ENCODE measurements at regions not wholly inside any gene's neighbourhood (a gene's known extent, or its start where the extent isn't known, plus 50 kb on each side); places are given as distances from the start of the nearest gene placed in this dataset.

DNA sequence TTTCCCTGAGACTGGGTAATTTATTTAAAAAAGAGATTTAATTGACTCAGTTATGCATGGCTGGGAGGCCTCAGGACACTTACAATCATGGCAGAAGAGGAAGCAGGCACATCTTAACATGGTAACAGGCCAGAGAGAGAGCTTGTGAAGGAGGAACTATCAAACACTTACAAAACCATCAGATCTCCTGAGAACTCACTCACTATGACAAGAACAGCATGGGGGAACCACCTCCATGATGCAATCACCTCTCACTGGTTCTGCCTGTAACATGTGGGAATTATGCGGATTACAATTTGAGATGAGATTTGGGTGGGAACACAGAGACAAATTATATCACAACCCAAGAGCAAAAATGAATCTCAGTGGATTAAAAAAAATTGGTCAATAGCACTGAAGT, 416.0 kb upstream of the TMCO5A start:
- no peaks in the 10 kb centered on the region for H3K4me1 Mint-ChIP-seq (ENCODE audit: low read depth in 2 of 2)
- ATAC-seq (no peak), DNase-seq (ENCODE audit: low spot score) (no peak)
- H3K4me3 Mint-ChIP-seq = no peak overlapping the region
- H3K36me3 Mint-ChIP-seq = no peaks in the 10 kb centered on the region
- no peak overlapping the region for H3K27ac Mint-ChIP-seq
- peaks cover 22% of the 10 kb centered on the region for H3K9me3 Mint-ChIP-seq
- no peaks in the 10 kb centered on the region for H3K27me3 Mint-ChIP-seq

DNA sequence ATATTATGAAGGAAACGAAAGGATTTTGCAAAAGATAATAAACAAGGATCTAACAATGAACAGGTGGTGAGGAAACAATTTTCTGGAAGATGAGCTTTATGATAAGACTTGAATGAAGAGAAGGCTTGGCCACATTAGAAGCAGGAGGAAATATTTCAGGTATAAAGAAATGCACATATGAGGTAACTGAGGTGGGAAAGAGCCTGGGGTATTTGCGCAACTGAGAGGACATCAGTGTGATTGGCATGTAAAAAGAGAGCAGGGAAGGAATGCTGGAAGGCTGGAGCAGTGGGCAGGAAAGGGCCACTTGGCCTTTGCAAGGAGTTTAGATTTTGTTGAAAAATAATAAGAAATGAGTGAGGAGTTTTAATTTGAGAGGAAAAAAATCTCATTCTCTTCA, 414.4 kb upstream of the TMCO5A start:
- Mint-ChIP-seq H3K4me1 (ENCODE audit: low read depth in 2 of 2) (no peaks in the 10 kb centered on the region), H3K9me3 (peaks cover 27% of the 10 kb centered on the region), H3K27me3 (no peaks in the 10 kb centered on the region), H3K4me3 (no peak overlapping the region), H3K27ac (no peak overlapping the region), H3K36me3 (no peaks in the 10 kb centered on the region)
- DNase-seq (ENCODE audit: low spot score) (no peak), ATAC-seq (no peak)

DNA sequence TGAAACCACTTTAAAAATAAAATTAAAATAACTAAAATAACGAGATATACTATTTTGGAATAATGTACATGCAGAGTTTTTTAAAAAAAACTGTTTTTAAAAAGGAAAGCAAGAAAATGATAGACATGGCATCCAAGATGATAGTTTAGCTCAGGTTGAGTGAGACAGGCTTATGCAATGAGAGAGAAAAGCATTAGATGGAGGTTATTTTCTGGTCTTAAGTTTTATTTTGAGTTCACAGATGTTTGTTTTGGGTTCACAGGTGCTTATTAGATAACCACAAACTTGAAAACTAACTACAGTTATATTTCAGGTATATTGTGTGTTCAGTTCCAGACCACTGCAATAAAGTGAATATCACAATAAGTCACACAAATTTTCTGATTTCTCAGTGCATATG, 413.6 kb upstream of the TMCO5A start:
- no peaks in the 10 kb centered on the region for H3K4me1 Mint-ChIP-seq (ENCODE audit: low read depth in 2 of 2)
- no peak overlapping the region for H3K27ac Mint-ChIP-seq
- H3K27me3 Mint-ChIP-seq = no peaks in the 10 kb centered on the region
- no peak for ATAC-seq
- no peak for DNase-seq (ENCODE audit: low spot score)
- no peak overlapping the region for H3K4me3 Mint-ChIP-seq
- no peaks in the 10 kb centered on the region for H3K36me3 Mint-ChIP-seq
- peaks cover 28% of the 10 kb centered on the region for H3K9me3 Mint-ChIP-seq

DNA sequence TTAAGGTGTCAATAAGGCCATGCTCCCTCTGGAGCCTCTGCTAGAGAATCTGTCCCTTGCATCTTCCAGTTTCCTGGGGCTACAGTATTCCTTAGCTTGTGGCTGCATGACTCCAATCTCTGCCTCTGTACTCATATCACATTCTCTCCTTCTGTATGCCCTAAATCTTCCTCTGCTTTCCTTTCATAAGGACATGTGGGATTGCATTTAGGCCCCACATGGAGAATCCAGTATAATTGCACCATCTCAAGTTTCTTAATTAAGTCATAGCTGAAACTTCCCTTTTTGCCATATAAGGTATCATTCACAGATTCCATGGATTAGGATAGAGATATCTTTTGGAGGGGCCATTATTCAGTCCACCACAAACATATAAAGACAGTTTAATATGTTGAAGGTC, 409.8 kb upstream of the TMCO5A start:
- Mint-ChIP-seq H3K27me3 (no peaks in the 10 kb centered on the region), H3K4me3 (no peak overlapping the region), H3K9me3 (peaks cover 22% of the 10 kb centered on the region), H3K36me3 (no peaks in the 10 kb centered on the region), H3K27ac (no peak overlapping the region), H3K4me1 (ENCODE audit: low read depth in 2 of 2) (no peaks in the 10 kb centered on the region)
- no peak for ATAC-seq
- DNase-seq (ENCODE audit: low spot score) = no peak

DNA sequence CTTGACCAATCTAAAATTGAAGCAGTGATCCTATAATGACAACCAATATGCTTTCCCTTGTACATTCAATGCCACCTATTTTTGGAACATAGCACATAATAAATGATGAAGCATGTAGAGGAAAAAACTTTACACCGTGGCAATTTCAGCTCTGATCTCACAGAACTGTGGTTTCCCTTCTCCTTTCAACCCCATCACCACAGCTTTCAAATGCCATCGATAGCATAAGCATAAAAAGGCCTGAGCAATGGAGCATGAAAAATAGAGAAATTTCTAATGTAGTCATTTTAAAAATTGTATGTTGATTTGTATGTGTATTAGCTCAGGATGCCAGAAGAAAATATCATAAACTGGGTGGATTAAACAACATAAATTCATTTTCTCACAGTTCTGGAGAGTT, 406.0 kb upstream of the TMCO5A start:
- Mint-ChIP-seq H3K27ac (no peak overlapping the region), H3K4me1 (ENCODE audit: low read depth in 2 of 2) (no peaks in the 10 kb centered on the region), H3K4me3 (no peak overlapping the region), H3K36me3 (peaks cover 6% of the 10 kb centered on the region), H3K9me3 (peaks cover 17% of the 10 kb centered on the region), H3K27me3 (no peaks in the 10 kb centered on the region)
- DNase-seq (ENCODE audit: low spot score) (no peak), ATAC-seq (no peak)

DNA sequence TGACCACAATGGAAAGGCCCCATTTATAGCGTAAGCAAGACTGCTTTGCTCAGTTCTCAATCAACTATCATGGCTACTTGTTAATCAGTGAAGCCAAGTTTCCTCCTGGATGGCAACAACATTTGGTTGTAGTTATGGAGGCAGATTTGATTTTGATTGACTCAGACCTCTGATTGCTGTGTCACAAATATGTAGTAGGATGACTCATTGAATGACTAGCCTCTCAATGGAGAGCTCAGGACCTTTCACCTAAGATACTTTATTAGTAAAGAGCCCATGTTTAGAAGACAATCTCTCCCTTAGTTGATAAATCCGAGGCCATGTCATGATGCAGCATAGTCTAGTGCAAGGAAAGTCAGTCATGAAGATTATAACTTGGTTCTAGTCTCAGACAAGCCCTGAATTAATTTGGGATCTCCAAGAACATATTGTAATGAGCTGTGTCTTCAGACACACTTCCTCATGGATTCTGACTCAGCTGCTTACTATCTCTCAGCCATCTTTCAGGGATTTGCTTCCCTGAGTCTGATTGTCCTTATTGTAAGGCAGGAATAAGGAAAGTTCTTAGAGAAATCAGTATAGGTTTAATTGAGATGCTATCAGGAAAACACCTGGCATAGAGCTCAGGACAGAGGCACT, 397.4 kb upstream of the TMCO5A start:
- Mint-ChIP-seq H3K27ac (no peak overlapping the region), H3K4me1 (ENCODE audit: low read depth in 2 of 2) (no peaks in the 10 kb centered on the region), H3K9me3 (peaks cover 21% of the 10 kb centered on the region), H3K36me3 (peaks cover 11% of the 10 kb centered on the region), H3K4me3 (no peak overlapping the region), H3K27me3 (no peaks in the 10 kb centered on the region)
- DNase-seq (ENCODE audit: low spot score) = no peak
- ATAC-seq = no peak

DNA sequence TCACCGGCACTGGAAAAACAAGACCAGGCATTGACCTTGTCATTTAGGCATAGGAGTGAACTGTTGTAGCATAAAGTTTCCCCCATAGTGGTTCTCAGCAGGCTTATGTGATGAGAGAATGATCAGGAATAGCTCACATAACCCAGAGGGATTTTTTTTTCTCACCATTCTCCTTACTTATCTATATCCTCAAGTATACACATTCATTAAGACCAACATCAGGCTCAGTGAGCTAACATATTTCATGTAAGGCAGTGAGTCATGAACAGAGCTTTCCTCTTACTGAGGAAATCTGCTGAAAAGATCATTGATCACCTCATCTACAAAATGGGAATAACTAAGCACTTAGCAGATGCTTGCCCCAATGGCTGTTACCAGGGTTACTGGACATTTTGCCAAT, 396.6 kb upstream of the TMCO5A start:
- Mint-ChIP-seq H3K36me3 (peaks cover 8% of the 10 kb centered on the region), H3K4me3 (no peak overlapping the region), H3K27me3 (no peaks in the 10 kb centered on the region), H3K9me3 (peaks cover 17% of the 10 kb centered on the region), H3K4me1 (ENCODE audit: low read depth in 2 of 2) (no peaks in the 10 kb centered on the region), H3K27ac (no peak overlapping the region)
- ATAC-seq (no peak), DNase-seq (ENCODE audit: low spot score) (no peak)

DNA sequence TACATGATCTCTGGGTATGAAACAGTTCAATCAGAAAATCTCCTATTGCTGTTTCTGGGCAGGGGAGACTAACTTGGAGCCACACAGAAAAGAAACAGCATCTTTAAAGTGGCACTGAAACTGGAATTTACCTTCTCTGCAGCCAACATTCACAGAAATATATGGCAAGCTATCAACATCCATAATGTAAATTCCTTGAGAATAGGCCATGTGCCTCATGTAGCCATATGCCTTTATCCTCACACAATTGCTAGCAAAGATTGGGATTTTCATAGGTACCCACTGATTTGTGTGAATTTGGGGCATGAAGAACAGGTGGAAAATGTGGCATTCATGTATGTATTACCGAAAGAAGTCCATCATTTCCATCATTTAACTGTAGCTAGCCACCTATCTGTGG, 386.3 kb upstream of the TMCO5A start:
- no peak for DNase-seq (ENCODE audit: low spot score)
- Mint-ChIP-seq H3K27ac (no peak overlapping the region), H3K4me3 (no peak overlapping the region), H3K27me3 (no peaks in the 10 kb centered on the region), H3K4me1 (ENCODE audit: low read depth in 2 of 2) (no peaks in the 10 kb centered on the region), H3K36me3 (no peaks in the 10 kb centered on the region), H3K9me3 (peaks cover 3% of the 10 kb centered on the region)
- no peak for ATAC-seq

DNA sequence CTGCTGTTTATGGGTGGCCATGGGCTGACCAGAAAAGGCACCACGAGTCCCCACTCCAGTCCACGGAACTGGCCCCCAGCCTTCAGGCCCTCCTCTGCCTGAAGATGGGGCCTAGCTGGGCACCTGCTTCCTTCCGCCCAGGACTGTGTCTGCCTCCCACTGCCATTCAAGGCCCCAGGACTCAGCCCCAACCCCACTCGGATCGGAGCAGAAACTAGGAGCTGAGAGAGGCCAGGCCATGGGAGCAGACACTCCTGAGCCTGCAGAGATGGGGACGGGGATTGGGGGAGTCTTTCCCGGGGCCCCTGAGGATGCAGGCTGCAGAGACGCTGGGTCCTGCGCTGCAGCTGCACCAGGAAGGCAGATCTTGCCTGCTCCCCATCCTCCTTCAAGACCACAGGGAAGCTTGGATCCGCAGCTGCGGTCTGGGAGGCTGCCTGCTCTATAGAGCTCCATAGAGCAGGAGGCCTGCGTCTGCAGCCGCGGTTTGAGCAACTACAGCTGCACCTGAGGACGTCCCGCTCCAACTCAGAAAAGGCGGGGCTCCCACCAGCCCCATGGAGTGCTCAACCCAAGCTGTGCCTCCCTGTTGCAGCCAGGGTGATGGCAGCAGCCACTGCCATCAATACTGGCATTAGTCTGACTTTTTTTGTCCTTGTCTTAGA, 383.9 kb upstream of the TMCO5A start:
- ATAC-seq (no peak), DNase-seq (ENCODE audit: low spot score) (no peak)
- H3K27me3 Mint-ChIP-seq = no peaks in the 10 kb centered on the region
- peaks cover 4% of the 10 kb centered on the region for H3K9me3 Mint-ChIP-seq
- H3K36me3 Mint-ChIP-seq = no peaks in the 10 kb centered on the region
- no peak overlapping the region for H3K27ac Mint-ChIP-seq
- H3K4me3 Mint-ChIP-seq = no peak overlapping the region
- H3K4me1 Mint-ChIP-seq (ENCODE audit: low read depth in 2 of 2) = no peaks in the 10 kb centered on the region

DNA sequence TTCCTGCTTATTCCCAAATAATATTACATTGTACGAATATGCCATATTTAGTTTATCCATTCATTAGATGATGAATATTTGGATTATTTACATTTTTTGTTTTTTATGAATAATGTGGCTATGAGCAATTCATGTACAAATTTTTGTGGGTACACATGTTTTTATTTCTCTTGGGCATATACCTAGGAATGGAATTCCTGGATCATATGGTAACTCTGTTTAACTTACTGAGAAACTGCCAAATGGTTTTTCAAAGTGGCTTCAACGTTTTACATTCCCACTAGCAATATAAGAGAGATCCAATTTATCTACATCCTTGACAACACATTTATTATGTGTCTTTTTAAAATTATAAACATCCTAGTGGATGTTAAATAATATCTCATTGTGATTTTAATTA, 362.0 kb upstream of the TMCO5A start:
- Mint-ChIP-seq H3K4me1 (ENCODE audit: low read depth in 2 of 2) (no peaks in the 10 kb centered on the region), H3K27ac (no peak overlapping the region), H3K36me3 (peaks cover 6% of the 10 kb centered on the region), H3K9me3 (peaks cover 11% of the 10 kb centered on the region), H3K27me3 (no peaks in the 10 kb centered on the region), H3K4me3 (no peak overlapping the region)
- no peak for ATAC-seq
- DNase-seq (ENCODE audit: low spot score) = no peak

DNA sequence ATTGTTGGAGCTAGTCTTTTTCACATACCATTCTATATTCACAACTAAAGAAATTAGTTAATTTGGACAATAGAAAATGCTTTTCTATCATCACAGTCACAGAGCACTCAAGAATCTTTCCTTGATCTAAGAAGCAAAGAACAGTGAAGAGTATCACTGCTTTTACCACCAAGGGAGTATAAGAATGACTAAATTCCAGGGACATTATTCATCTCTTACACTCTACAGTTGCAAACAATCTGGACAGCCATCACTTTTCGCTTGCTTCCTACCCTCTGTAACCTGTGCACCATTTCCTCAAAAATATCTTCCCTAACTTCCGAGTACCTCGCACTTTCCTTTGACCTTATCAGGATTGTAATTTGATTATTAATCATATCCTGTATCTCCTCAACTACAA, 359.5 kb upstream of the TMCO5A start:
- Mint-ChIP-seq H3K36me3 (no peaks in the 10 kb centered on the region), H3K27me3 (no peaks in the 10 kb centered on the region), H3K4me3 (no peak overlapping the region), H3K9me3 (peaks cover 7% of the 10 kb centered on the region), H3K4me1 (ENCODE audit: low read depth in 2 of 2) (no peaks in the 10 kb centered on the region), H3K27ac (no peak overlapping the region)
- ATAC-seq (no peak), DNase-seq (ENCODE audit: low spot score) (no peak)

DNA sequence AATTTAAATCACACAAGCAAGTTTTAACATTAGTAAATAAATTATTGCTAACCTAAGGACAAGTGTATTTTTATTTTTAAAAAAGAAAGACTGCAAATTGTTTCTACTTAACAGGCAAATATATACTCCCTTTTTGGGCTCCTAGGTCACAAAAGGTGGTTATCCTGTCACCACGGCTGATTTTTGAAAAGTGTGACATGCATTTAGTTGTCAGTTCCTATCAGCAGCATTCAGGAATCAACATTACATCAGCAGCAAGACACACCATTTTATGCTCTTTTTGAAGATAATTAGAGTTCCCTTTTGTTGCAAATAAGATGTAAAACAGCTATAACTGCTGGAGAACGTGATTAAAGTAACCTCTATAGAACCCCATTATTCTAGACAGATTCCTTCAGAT, 357.5 kb upstream of the TMCO5A start:
- Mint-ChIP-seq H3K27ac (no peak overlapping the region), H3K4me3 (no peak overlapping the region), H3K4me1 (ENCODE audit: low read depth in 2 of 2) (no peaks in the 10 kb centered on the region), H3K27me3 (no peaks in the 10 kb centered on the region), H3K36me3 (no peaks in the 10 kb centered on the region), H3K9me3 (peaks cover 12% of the 10 kb centered on the region)
- DNase-seq (ENCODE audit: low spot score) = no peak
- no peak for ATAC-seq

DNA sequence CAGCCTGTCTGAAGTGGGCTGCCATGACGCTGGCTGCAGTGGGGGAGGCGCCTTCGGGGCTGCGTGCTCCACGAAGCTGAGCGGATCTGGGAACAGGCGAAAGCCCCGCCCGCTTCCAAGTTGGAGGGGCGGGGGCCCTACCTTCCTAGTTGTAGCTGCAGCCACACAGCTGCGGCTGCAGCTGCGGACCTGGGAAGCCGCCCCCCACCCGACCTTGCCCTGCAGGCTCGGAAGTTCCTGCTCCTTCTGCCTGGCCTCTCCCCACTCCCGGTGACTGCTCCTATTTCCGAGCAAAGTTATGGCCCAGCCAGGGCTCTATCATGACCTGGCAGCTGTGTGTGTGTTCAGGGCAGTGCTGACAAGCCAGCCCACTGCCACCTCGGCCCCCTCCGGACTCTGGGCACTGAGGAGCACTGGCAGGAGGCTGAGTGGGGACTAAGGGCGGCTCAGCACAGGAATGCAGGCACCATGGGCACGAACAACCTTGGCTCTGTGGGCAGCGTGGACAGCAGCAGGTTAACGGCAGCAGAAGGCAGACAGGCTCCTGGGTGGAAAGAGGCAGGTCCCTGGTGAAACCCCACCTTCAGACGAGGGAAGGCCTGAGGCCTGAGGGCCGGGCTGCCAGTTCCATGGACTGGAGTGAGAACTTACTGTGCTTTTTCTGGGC, 352.4 kb upstream of the TMCO5A start:
- H3K4me1 Mint-ChIP-seq (ENCODE audit: low read depth in 2 of 2) = no peaks in the 10 kb centered on the region
- H3K9me3 Mint-ChIP-seq = peaks cover 11% of the 10 kb centered on the region
- no peak overlapping the region for H3K27ac Mint-ChIP-seq
- H3K27me3 Mint-ChIP-seq = no peaks in the 10 kb centered on the region
- ATAC-seq (no peak), DNase-seq (ENCODE audit: low spot score) (no peak)
- H3K36me3 Mint-ChIP-seq = no peaks in the 10 kb centered on the region
- H3K4me3 Mint-ChIP-seq = no peak overlapping the region

DNA sequence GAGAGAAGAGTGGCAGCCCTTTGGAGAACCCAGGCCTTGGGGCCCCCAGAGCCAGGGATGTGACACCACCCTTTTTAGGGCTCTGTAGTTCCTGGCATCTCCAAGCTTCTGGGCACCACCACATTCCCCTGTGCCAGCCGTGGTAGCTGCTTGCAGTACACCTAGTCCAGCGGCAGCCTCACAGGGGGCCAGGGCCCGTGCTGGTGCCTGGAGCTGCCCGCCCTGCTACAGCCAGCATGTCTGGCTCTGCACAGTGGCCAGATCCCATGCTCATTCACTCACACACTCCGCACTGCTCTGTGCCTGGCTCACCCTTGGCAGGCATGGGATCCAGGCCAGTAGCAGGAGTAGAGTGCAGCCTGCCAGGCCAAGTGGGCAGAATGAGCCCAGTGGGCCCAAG, 351.6 kb upstream of the TMCO5A start:
- Mint-ChIP-seq H3K36me3 (no peaks in the 10 kb centered on the region), H3K27ac (no peak overlapping the region), H3K27me3 (no peaks in the 10 kb centered on the region), H3K4me3 (no peak overlapping the region), H3K4me1 (ENCODE audit: low read depth in 2 of 2) (no peaks in the 10 kb centered on the region), H3K9me3 (peaks cover 15% of the 10 kb centered on the region)
- no peak for DNase-seq (ENCODE audit: low spot score)
- peak in 1 of 2 donors; percentile 32 for ATAC-seq
